ENCODE measurements at regions not wholly inside any gene's neighbourhood (a gene's known extent, or its start where the extent isn't known, plus 50 kb on each side); places are given as distances from the start of the nearest gene placed in this dataset.
"Not testable (repeated sequence)": the region's sequence is repeated elsewhere in the genome, so short reads cannot be mapped to it uniquely, and the experiment has no call there.

- H3K4me3 ChIP-seq (replicated peaks in 1 of 2; ENCODE audit: low read depth in 2 of 2, low read length in 2 of 2), result no peak overlapping the region
- DNase-seq (ENCODE audit: low read depth in 2 of 2), result no peak
- TF ChIP-seq CTCF (IDR thresholded peaks at IDR 0.05; ENCODE audit: low read depth, low read length), result no peak
Observed at GRCh38 chr10:64040781-64041180, 519.6 kb downstream of the REEP3 start.

DNA sequence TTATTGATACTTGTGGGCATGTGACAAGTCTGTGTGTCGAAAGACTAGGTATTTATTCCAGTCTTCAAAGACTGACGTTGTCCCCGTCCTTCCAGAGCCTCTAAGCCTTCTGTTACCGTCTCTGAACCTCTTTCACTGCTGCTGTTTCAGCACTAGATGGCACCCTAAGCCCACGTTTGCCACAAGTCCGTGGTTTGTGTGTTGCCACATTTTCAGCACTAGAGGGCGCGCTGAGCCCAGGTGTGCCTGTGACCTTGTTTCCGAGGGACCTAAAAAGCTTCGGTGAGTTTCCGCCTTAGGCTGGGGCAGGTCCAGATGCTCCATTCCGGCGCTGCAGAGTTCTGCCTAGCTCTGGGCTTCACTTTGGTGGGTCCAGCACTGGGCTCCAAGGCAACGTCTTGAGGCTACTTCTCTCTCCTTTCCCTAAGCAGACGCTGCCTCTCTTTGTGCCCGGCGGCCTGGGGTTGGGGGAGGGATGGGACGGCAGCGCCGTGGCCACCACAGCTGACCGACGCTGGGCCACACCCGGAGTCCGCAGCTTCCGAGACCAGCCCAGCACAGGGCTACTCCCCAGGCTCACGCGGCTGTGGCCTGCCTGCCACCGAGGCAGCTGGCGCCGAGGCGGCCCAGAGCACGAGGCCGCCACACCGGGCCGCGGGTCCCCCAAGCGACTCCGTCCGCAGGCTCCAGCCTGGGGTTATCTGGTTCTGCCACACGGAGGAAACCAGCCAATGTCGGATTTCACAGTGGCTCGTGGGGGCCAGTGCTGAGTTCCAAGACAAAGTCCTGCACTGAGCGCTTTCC, 520.2 kb downstream of the REEP3 start:
- peak; percentile 83 for DNase-seq (ENCODE audit: low read depth in 2 of 2)
- peak overlapping the region; percentile 31 to 39 for H3K4me3 ChIP-seq (replicated peaks in 1 of 2; ENCODE audit: low read depth in 2 of 2, low read length in 2 of 2)
- peak; percentile 99 for TF ChIP-seq CTCF (IDR thresholded peaks at IDR 0.05; ENCODE audit: low read depth, low read length)

DNA sequence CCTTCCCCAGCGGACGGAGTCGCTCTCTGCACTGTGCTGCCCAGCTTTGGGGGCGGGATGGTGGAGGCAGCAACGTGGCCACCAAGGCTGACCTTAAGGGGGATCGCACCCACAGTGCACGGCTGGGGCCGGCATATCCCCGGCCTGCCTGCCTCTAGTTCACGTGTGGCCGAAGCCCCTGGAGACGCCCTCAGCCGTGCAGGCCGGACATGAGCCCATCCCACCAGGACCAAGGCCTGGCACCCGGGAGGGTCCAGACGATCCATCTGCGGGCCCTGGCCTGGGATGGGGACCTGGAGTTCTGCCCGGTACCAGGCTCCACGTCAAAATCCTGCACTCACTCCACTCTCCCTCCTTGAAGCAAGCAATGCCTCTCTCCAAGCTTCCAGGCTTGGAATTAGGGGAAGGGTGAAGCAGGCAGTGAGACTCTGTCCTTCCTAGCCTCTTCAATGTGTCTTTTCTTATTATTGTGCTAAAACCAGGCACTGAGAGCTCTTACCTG, 520.8 kb downstream of the REEP3 start:
- DNase-seq (ENCODE audit: low read depth in 2 of 2), result no peak
- H3K4me3 ChIP-seq (replicated peaks in 1 of 2; ENCODE audit: low read depth in 2 of 2, low read length in 2 of 2), result no peak overlapping the region
- TF ChIP-seq CTCF (IDR thresholded peaks at IDR 0.05; ENCODE audit: low read depth, low read length), result no peak

DNA sequence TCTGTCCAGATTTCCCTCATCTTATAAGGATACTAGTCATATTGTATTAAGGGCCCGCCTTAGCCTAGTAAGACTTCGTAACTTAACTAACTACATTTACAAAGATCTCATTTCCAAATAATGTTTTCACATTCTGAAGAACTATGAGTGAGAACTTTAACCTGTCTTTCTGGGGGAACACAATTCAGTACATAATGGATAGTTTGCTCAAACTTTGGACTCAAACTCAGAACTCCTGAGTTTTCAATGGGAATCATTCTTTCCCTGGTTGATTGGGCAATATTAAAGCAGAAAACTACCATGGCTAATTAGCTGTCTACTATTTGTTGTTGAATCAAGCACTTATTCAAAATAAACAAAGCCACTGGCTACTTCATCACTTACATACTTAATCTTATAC, 522.9 kb downstream of the REEP3 start:
- no peak for TF ChIP-seq CTCF (IDR thresholded peaks at IDR 0.05; ENCODE audit: low read depth, low read length)
- no peak overlapping the region for H3K4me3 ChIP-seq (replicated peaks in 1 of 2; ENCODE audit: low read depth in 2 of 2, low read length in 2 of 2)
- DNase-seq (ENCODE audit: low read depth in 2 of 2), result no peak

GRCh38 chr10:64044957-64045632, 523.9 kb downstream of the REEP3 start:
- DNase-seq (ENCODE audit: low read depth in 2 of 2); H3K4me3 ChIP-seq (replicated peaks in 1 of 2; ENCODE audit: low read depth in 2 of 2, low read length in 2 of 2): not testable (repeated sequence)

GRCh38 chr10:64054392-64054791, 533.2 kb downstream of the REEP3 start:
- no peak for TF ChIP-seq CTCF (IDR thresholded peaks at IDR 0.05; ENCODE audit: low read depth, low read length)
- H3K4me3 ChIP-seq (replicated peaks in 1 of 2; ENCODE audit: low read depth in 2 of 2, low read length in 2 of 2), result no peak overlapping the region
- DNase-seq (ENCODE audit: low read depth in 2 of 2), result no peak

- DNase-seq (ENCODE audit: low read depth in 2 of 2), result no peak
- no peak overlapping the region for H3K4me3 ChIP-seq (replicated peaks in 1 of 2; ENCODE audit: low read depth in 2 of 2, low read length in 2 of 2)
- TF ChIP-seq CTCF (IDR thresholded peaks at IDR 0.05; ENCODE audit: low read depth, low read length), result no peak
Observed at GRCh38 chr10:64059884-64060283, 538.7 kb downstream of the REEP3 start.
